Endometrial microvascular endothelial cells (primary cell): ENCODE measurements at regions not wholly inside any gene's neighbourhood (a gene's known extent, or its start where the extent isn't known, plus 50 kb on each side); places are given as distances from the start of the nearest gene placed in this dataset.
"Not testable (repeated sequence)": the region's sequence is repeated elsewhere in the genome, so short reads cannot be mapped to it uniquely, and the experiment has no call there.

ENCODE experiments used
- in situ Hi-C: cut with HindIII; loops from 2 replicates; pipeline ENCODE4 v1.10.0; 2017; ENCODE audit warnings: low sequenced_read_pairs, low pct_unique_long_range_greater_than_20kb; ENCODE audit errors: inconsistent ontology term

DNA sequence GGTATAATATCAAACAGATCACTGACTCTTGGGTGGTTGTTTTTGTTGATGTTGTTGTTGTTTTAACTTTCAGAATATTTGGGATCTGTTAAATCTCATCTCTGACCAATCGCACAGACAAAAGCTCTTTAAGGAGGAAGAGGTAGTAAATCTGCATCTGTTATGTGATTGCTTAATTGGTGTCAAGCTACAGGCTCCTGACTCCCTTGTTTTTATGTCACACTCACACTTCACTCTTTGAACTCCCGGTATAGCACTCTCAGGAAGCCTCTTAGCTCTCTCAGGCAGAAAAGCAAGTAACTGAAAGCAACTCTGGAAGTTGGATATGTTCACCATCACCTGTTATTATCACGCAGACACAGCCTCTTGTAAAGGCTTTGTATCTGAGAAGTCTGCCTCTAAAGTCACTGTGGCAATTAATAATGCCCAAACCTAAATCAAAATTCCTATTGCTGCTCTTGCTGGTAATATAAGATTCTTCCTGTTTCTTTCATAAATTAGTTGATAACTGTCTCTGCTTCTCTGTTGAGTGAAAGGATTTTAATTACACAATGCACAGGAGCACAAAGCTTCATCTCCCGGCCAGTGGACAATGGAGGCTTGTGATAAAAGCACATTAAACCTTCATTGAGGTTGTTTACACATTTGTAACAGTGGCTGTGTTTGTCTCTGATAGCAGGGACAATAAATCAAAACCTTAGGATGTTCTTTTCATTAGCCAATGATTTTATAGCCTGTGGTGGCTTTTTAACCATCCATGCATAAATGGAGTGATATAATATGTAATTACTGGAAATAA is 576.7 kb downstream of the MFSD1 start:
- in situ Hi-C loops = no loop called here

DNA sequence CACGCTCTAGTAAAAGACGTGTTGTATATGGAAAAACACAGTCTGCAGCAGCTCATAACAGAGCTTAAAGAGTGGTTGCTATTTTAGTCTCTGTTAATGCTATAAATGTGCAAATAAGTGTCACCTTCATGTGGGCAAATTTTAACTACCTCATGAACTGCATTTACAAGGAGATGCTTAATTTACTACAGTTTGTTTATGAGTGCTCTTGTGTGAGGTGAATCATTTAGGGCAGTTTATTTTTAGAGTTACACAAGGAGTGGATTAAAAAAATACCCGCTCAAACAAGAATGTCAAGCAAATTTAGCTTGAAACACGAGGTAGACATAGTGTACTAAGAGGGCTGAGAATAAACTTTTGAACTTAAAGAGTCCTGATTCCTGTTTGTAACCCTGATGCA is 579.0 kb downstream of the MFSD1 start:
- in situ Hi-C loops = no loop called here

DNA sequence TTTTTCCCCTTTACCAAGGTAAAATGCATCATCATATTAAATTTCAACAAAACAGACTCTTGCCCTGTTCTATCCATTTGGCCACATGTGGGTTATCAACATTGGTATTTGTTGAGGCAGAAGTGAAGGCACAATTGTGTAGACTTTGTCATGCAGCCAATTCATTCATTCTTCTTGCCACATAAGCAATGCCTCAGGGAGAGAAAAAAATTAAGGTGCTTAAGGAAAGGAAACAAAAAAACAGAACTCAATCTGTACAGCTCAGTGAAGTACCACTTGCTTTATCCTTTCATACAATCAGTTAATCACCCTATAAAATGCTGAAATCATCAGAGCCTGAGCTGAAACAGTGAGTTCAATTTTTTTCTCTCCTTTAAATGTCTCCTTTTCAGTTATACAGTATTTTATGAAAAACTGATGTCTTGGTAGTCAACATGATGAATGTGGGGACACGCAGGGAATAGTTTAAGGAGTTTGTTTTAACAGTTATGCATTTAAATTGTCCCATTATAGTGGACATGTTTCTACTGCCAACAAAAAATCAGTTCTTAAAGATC is 588.9 kb downstream of the MFSD1 start:
- in situ Hi-C loops = no loop called here

DNA sequence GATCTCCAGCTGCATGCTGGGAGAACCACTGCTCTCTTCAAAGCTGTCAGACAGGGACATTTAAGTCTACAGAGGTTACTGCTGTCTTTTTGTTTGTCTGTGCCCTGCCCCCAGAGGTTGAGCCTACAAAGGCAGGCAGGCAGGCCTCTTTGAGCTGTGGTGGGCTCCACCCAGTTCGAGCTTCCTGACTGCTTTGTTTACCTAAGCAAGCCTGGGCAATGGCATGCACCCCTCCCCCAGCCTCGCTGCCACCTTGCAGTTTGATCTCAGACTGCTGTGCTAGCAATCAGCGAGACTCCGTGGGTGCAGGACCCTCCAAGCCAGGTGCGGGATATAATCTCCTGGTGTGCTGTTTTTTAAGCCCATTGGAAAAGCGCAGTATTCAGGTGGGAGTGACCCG is 591.0 kb upstream of the IL12A start:
- in situ Hi-C loops = not testable (repeated sequence)

DNA sequence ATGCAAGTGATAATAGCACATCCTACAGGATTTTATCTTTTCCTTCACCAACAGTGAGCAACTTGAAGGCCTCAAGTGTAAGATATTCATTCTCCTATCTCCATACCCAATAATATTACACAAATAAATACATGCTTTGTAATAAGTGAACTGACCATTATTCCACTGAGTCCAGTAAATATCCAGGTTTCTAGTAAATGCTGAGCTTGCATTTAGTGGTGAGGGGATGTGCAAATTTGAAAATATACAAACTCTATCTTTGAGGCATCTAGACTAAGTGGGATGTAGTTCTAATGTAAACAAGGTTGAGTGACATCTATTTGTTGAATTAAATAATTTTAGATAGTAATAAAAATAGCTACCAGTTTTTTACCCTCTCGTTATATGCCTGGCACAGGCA is 587.6 kb upstream of the IL12A start:
- in situ Hi-C loops = no loop called here

DNA sequence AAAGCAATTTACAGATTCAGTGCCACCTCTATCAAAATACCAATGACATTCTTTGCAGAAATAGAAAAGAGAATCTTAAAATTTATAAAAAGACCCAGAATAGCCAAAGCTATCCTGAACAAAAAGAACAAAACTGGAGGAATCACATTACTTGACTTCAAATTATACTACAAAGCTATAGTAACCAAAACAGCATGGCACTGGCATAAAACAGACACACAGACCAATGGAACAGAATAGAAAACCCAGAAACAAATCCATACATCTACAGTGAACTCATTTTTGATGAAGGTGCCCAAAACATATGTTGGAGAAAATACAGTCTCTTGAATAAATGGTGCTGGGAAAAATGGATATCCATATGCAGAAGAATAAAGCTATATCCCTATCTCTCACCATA is 578.9 kb upstream of the IL12A start:
- in situ Hi-C loops = not testable (repeated sequence)

DNA sequence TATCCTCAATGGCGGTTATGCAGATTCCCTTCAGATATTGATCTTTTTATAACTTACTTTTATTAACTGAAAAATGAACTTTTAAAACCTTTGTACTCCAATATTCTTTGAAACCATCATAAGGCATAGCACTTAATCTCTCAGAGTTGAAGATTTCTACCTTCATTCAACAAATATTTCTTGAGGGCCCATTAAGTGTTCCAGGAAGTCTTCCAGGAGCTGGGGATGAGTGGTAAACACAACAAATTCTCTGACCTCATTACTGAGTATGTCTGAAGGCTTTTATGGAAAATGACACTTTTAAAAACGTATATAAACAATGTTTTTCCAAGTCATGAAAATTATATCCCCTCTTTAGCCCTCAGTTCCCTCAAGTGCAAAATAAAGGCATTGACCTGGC is 575.3 kb upstream of the IL12A start:
- in situ Hi-C loops = no loop called here

DNA sequence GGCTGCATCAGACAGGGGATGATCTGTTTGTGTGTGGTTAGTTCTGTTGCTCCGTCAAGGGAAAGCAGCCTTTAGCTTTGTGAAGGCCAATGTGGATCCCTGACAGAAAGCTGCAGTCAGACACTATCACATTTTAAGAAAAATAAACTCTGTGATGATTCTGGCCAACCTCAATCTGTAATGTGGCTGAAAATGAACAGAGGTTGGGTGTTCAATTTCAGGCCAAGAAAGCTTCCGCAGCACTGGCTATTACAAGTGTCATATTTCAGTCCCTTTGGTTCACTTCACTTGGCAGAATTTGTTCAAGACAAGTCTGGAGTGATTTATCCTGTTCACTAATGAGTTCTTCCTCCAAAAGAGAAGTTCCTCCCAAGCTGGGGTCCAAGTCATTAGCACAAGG is 571.8 kb upstream of the IL12A start:
- in situ Hi-C loops = no loop called here

DNA sequence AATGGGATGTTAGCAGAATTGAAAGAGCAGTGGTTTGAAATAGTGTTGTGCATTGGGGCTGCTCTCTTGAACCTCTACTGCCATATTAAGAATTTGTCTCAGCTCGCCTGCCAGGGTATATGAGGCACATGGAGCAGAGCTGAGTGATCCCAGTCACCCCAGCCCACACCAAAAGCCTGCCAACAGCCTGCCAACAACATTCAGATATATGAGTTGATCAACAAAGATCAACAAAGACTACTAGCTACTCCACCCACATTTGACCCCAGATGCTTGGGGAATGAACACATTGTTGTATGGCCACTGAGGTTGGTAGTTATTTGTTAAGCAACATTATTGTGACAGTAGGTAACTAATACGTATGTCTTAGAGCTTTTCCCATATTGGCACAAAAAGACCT is 570.9 kb upstream of the IL12A start:
- in situ Hi-C loops = no loop called here

DNA sequence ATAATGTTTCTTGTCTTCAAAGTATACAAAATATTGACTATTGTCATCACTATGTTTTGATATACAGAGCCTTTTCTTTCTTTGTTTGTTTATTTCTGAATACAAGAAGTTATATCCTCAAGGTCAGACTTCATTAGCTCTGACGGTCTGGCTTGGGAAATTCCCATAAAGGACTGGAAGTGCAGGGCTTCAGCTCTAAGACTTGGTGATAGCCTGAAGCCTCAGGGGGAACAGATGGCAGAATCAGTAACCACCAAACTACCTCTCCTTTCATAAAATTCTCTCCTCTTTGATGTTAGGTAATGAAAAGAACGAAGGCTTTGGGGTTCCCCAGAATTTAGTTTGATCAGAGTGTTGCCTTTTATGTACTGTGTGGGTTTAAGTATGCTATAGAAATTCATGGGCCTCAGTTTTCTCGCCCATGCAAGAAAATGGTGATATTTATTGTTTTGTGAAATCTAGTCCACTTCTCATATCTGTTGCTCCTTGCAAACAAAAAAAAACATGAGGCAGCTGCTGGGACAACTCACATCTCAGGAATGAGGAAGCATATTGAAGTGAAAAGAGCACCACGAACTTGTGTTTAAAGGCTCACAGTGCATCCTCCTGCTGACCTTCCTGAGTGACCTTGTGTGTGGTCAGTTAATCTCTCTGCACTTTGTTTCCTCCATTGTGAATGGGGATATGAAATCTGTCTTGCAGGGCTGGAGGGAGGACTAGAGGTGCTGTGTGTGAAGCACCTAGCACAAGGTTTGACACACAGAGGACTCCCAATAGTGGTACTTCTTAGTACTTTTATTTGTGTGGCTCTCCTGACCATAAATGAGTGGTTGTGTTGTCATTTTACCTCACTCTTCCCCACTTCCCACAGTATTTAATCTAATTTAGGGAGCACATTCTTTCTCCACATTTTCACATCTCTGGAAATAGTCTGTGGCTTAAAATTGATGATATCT is 569.8 kb upstream of the IL12A start:
- in situ Hi-C loops = no loop called here

DNA sequence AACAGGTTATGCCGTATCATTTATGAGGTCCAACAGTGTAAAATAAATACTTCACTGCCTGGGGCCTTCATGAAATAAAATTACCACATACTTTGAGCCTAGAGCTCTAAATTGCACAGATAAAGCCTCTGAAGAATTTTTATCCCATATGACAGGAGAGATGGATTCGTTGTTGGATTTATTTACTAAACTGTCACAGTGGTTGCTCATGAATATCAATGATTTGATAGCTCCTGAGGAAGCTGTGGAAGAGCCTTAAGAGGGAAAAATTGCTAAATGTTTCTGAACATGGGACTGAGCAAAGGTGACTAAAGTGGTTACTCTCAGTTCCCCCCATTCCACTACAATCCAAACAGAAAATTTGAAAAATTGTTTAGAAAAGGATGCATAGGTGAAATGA is 558.9 kb upstream of the IL12A start:
- in situ Hi-C loops = no loop called here

DNA sequence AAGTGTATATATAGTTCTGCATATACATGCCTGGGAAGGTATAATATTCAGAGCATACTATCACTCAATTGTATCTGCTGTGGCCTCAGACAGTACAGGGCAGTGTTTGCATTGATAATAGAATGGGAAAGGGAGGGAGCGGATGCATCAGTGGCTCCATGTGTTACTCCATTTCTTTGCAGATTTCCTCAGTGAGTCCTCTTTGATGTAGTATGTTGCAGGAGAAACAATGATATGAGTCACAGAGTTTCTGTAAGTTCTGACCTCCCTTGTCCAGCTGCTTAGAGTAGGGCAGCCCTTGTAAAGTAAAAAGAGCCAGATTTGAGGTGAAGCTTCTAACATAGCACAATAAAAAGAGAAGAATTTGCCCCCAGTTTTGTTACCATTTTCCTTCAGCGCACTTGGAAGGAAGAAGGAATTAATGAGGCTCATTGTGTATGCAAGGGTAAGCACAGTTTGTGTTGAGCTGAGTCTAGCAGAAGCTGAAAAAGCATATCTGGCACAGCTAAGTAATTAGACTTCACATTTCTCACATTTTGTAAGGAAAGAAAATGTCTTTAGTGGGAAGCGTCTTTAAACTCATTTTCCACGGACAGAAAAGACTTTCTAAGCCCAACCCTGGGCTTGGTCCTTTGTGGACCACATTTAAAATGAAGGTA is 555.8 kb upstream of the IL12A start:
- in situ Hi-C loops = no loop called here

DNA sequence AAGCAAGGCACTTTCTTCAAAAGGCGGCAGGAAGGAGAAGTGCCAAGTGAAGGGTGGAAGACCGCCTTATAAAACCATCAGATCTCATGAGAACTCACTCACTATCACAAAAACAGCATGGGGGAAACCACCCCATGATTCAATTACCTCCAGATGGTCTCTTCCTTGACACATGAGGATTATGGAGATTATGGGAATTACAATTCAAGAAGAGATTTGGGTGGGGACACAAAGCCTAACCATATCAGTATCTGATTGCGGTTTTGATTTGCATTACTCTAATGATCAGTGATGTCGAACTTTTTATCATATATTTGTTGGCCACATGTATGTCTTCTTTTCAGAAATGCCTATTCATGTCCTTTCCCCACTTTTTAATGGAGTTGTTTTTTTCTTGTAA is 549.3 kb upstream of the IL12A start:
- in situ Hi-C loops = no loop called here

DNA sequence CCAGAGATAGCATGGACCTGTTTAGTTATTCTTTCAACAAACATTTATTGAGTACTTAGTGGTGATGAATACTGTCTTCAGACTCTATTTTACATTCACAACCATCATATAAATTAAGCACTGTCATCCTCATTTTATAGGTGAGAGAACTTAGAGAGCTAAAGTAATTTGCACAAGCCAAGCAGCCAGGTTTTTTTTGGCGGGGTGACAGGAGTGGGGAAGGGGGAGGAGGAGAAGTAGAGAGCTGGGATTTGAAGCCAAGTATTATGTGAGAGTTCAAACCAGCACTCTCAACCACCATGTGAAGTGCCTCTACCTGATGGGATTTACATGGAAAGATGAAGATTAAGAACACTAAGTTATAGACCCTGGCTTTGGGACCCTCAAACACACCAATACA is 547.4 kb upstream of the IL12A start:
- in situ Hi-C loops = no loop called here

DNA sequence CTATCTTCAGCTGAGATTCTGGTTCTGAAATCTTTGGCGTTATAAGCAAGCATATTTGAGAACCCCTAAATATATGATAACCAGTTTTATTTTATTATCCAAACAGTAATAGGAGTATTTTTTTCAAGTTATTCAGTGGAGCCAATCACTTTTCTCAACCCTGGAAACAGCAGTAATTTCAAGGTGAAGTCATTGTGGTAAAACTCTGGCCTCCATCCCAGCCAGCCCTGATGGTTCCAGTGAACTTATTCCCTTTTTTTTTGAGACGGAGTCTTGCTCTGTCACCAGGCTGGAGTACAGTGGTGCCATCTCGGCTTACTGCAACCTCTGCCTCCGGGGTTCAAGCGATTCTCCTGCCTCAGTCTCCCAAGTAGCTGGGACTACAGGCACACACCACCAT is 545.4 kb upstream of the IL12A start:
- in situ Hi-C loops = no loop called here

DNA sequence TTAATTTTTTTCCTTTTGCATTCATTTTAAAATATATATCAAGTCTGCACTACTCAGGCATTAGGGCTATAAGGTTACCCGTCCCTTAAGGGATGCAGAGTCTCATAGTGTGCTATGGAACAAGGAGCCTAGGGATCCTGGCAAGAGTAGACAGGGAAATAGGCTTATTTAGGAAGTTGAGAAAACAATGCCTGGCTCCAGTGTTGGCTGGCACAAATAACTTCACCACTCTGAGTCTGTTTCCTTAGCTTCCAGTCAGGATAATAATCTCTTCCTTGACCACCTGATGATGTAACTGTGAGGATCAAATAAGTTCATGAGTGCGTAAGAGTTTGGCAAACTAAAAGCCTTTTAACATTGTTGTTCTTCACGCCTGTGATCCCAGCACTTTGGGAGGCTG is 540.8 kb upstream of the IL12A start:
- in situ Hi-C loops = no loop called here

DNA sequence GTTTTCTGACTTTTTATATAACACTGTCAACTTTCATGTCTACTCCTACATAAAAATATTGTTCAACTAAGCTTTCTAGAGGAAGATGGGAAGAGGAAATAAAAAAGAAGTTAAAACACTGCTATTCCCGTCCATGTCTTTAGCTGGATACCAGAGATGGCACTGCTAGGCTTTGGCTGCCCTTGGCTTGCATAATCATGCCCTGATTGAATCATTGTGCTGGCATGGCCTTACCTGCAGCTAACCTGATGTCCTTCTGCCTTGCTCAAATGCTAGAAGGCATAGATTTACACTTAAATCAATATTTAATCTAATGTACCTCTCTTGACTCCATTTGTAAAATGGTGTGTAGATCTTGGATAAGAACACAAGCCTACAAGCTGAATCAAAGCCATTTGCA is 539.7 kb upstream of the IL12A start:
- in situ Hi-C loops = no loop called here

DNA sequence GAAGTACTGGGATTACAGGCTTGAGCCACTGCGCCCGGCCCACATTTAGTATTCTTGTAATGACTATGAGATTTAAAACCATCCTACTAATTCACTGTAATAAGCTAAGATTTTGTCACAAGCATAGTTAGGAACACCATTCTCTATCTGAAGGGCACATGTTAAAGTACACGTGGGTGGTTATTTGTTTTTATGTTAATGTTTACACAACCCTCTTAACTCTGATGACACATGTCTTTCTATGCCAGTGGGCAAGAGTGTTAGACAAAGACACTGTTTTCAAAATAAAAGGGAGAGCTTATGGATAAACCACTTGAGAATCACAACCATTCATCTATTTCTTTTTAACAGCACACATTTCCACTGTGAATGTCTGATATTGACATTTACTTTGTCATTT is 537.6 kb upstream of the IL12A start:
- in situ Hi-C loops = no loop called here

DNA sequence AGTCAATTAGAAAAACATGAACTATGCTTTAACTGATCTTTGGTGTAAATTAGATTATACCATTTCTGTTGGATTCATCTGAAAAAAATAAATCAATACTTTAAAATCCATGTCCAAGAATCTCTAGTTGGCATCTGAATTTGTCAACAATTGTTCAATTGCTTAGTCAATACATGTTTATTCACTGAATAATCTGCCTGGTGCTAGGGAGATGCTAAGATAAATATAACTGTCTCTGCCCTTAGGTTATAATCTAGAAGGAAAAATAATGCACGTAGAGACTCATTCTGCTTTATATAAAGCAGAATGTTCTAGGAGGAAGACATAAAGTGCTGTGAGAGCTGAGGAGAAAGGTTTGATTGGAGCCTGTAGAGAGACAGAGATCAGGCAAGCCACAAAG is 537.2 kb upstream of the IL12A start:
- in situ Hi-C loops = no loop called here
